ENCODE measurements at regions not wholly inside any gene's neighbourhood (a gene's known extent, or its start where the extent isn't known, plus 50 kb on each side); places are given as distances from the start of the nearest gene placed in this dataset.

DNA sequence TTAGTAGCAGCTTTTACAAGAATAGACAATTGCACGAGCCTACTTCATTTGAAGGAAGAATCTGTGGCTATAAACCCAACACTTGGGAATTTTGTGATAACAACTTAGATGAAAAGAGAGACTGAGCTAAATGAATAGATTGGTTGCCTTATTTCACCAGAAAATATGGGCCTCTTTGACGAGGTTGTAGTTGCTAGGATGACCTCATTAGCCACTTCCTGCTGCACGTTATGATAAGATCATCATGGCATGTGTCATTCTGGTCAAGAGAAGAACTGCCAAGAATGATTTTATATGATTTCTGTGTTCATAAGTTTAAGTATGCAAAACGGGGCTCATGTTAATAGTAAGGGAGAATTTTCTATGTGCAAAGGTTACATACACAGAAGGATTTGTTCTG lies 321.9 kb upstream of the GIMD1 start:
- H3K4me3 ChIP-seq (ENCODE audit: low read length): no peak overlapping the region
- Mint-ChIP-seq H3K4me1 (ENCODE audit: low read depth) (no peaks in the 10 kb centered on the region), H3K9me3 (peaks cover 19% of the 10 kb centered on the region), H3K36me3 (ENCODE audit: low read depth) (no peaks in the 10 kb centered on the region), H3K4me3 (no peak overlapping the region), H3K27ac (no peak overlapping the region), H3K27me3 (no peaks in the 10 kb centered on the region)
- H3K4me1 ChIP-seq (ENCODE audit: insufficient read depth, low read length): no peaks in the 10 kb centered on the region
- TF ChIP-seq CTCF (IDR thresholded peaks at IDR 0.05): no peak
- CTCF ChIA-PET: no interaction called here
- H3K27me3 ChIP-seq (ENCODE audit: control insufficient read depth in 1 of 2, insufficient read depth in 2 of 2, low read length in 2 of 2): no peaks in the 10 kb centered on the region
- H3K36me3 ChIP-seq (ENCODE audit: insufficient read depth, low read length): no peaks in the 10 kb centered on the region
- H3K27ac ChIP-seq (ENCODE audit: low read depth in 1 of 2, low read length in 2 of 2): no peak overlapping the region
- POLR2A ChIA-PET: no interaction called here
- peaks cover 3% of the 10 kb centered on the region in 2 experiments for H3K9me3 ChIP-seq (ENCODE audit: control insufficient read depth in 1 of 2, insufficient read depth in 1 of 2, low read length in 2 of 2)
- DNase-seq (peak in 2 of 14 experiments; percentile 26 to 36), ATAC-seq (ENCODE audit: poor library complexity) (no peak)
- intact Hi-C loops (cut with DNase I, micrococcal nuclease): no loop called here

DNA sequence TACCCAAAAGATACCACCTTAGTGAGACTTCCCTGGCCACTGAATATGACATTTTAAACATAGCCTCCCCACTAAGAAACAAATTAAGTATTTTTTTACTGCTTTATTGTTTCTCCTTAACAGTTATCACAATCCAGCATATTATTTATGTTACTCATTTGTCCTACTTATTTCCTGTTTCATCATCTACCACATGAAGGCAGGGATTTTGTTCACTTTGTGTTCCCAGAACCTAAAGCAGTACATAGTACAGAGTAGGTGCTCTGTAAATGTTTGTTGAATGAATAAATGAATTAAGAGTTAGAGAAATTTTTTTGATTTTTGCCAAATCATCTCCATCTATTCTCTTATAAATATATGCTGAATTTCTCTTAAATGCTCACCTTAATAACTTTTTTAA lies 318.4 kb upstream of the GIMD1 start:
- H3K9me3 Mint-ChIP-seq: peaks cover 17% of the 10 kb centered on the region
- Histone ChIP-seq H3K27me3 (ENCODE audit: control insufficient read depth in 1 of 2, insufficient read depth in 2 of 2, low read length in 2 of 2) (no peaks in the 10 kb centered on the region), H3K36me3 (ENCODE audit: insufficient read depth, low read length) (no peaks in the 10 kb centered on the region), H3K27ac (ENCODE audit: low read depth in 1 of 2, low read length in 2 of 2) (no peak overlapping the region), H3K4me3 (ENCODE audit: low read length) (no peak overlapping the region), H3K9me3 (ENCODE audit: control insufficient read depth in 1 of 2, insufficient read depth in 1 of 2, low read length in 2 of 2) (peaks cover 0 to 3% of the 10 kb centered on the region in 2 experiments), H3K4me1 (ENCODE audit: insufficient read depth, low read length) (no peaks in the 10 kb centered on the region)
- H3K36me3 Mint-ChIP-seq (ENCODE audit: low read depth): no peaks in the 10 kb centered on the region
- POLR2A ChIA-PET: no interaction called here
- H3K4me3 Mint-ChIP-seq: no peak overlapping the region
- DNase-seq: no peak
- no peak overlapping the region for H3K27ac Mint-ChIP-seq
- no peak for TF ChIP-seq CTCF (IDR thresholded peaks at IDR 0.05)
- no peaks in the 10 kb centered on the region for H3K27me3 Mint-ChIP-seq
- intact Hi-C loops (cut with DNase I, micrococcal nuclease): no loop called here
- no peak for ATAC-seq (ENCODE audit: poor library complexity)
- CTCF ChIA-PET: no interaction called here
- no peaks in the 10 kb centered on the region for H3K4me1 Mint-ChIP-seq (ENCODE audit: low read depth)

DNA sequence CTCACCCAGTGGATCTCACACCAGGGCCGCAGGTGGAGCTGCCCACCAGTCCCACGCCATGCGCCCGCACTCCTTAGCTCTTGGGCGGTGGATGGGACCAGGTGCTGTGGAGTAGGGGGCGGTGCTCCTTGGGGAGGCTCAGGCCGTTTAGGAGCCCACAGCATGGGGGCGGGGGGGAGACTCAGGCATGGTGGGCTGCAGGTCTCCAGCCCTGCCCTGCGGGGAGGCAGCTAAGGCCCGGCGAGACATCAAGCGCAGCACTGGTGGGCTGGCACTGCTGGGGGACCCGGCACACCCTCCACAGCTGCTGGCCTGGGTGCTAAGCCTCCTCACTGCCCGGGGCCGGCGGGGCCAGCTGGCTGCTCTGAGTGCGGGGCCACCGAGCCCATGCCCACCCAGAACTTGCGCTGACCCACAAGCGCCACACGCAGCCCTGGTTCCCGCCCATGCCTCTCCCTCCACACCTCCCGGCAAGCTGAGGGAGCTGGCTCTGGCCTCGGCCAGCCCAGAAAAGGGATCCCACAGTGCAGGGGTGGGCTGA lies 312.9 kb upstream of the GIMD1 start:
- H3K4me3 Mint-ChIP-seq: no peak overlapping the region
- POLR2A ChIA-PET: no interaction called here
- intact Hi-C loops (cut with DNase I, micrococcal nuclease): loop anchor here in 1 of 2 experiments (5.0 kb wide), 1 partner anchor 304 kb away; no protein-coding TSS in a partner anchor
- Histone ChIP-seq H3K4me3 (ENCODE audit: low read length) (no peak overlapping the region), H3K36me3 (ENCODE audit: insufficient read depth, low read length) (no peaks in the 10 kb centered on the region), H3K9me3 (ENCODE audit: control insufficient read depth in 1 of 2, insufficient read depth in 1 of 2, low read length in 2 of 2) (peaks cover 0 to 9% of the 10 kb centered on the region in 2 experiments), H3K27ac (ENCODE audit: low read depth in 1 of 2, low read length in 2 of 2) (no peak overlapping the region), H3K4me1 (ENCODE audit: insufficient read depth, low read length) (no peaks in the 10 kb centered on the region), H3K27me3 (ENCODE audit: control insufficient read depth in 1 of 2, insufficient read depth in 2 of 2, low read length in 2 of 2) (no peaks in the 10 kb centered on the region)
- CTCF ChIA-PET: no interaction called here
- no peak for ATAC-seq (ENCODE audit: poor library complexity)
- H3K27ac Mint-ChIP-seq: no peak overlapping the region
- no peaks in the 10 kb centered on the region for H3K27me3 Mint-ChIP-seq
- peaks cover 10% of the 10 kb centered on the region for H3K9me3 Mint-ChIP-seq
- no peak for TF ChIP-seq CTCF (IDR thresholded peaks at IDR 0.05)
- no peak for DNase-seq
- no peaks in the 10 kb centered on the region for H3K4me1 Mint-ChIP-seq (ENCODE audit: low read depth)
- no peaks in the 10 kb centered on the region for H3K36me3 Mint-ChIP-seq (ENCODE audit: low read depth)
